PC-9 (cell line): ENCODE measurements at regions not wholly inside any gene's neighbourhood (a gene's known extent, or its start where the extent isn't known, plus 50 kb on each side); places are given as distances from the start of the nearest gene placed in this dataset.

Experiments
- BruUV-seq: library from RNA; stranded (reverse); fragments of 400-500 nt; replicated peaks from 2 replicates; lab custom pipeline; 2021; lab: Mats Ljungman, UMichigan
- CTCF ChIA-PET: fragments of 300-600 bp; sonication (Branson Sonifier 250); formaldehyde crosslinking; loops from one replicate; lab custom pipeline; 2022; ENCODE audit warnings: antibody characterized with exemption; lab: Charles Lee
- POLR2A ChIA-PET: fragments of 300-600 bp; sonication (Branson Sonifier 250); formaldehyde crosslinking; loops from one replicate; lab custom pipeline; 2022; ENCODE audit warnings: antibody characterized with exemption; ENCODE audit not compliant: unreplicated experiment; lab: Charles Lee
- DNase-seq, 2 experiments: peaks; one replicate each; pipeline versions ENCODE4 v3.0.0 to v3.0.0-alpha.2; 2015 to 2022; ENCODE audit warnings: mixed read lengths in 1 of 2
- H2AFZ ChIP-seq: fragments of 200-600 bp; sonication (generic); 2 replicates; pipeline ENCODE4 v1.8.1; 2017; ENCODE audit warnings: antibody characterized with exemption
- H3F3A ChIP-seq: fragments of 200-600 bp; sonication (generic); 2 replicates; pipeline ENCODE4 v1.8.1; 2017; ENCODE audit warnings: antibody characterized with exemption, mild to moderate bottlenecking, low read depth; ENCODE audit not compliant: insufficient read depth
- H3K27ac ChIP-seq: fragments of 200-600 bp; sonication (generic); 2 replicates; pipeline ENCODE4 v1.6.1; 2016; ENCODE audit warnings: mixed run types
- H3K27me3 ChIP-seq: fragments of 200-600 bp; sonication (generic); 2 replicates; pipeline ENCODE4 v1.6.1; 2016; ENCODE audit warnings: low read depth, mixed run types; ENCODE audit not compliant: insufficient read depth
- H3K36me3 ChIP-seq: fragments of 200-600 bp; sonication (generic); 2 replicates; pipeline ENCODE4 v1.6.1; 2016; ENCODE audit warnings: low read depth, mixed run types
- H3K4me1 ChIP-seq: fragments of 200-600 bp; sonication (generic); replicated peaks from 2 replicates; pipeline ENCODE4 v1.6.1; 2016; ENCODE audit warnings: mixed run types; ENCODE audit not compliant: insufficient read depth
- H3K4me2 ChIP-seq: fragments of 200-600 bp; sonication (generic); 2 replicates; pipeline ENCODE4 v1.6.1; 2017; ENCODE audit warnings: mixed run types
- H3K4me3 ChIP-seq: fragments of 200-600 bp; sonication (generic); 2 replicates; pipeline ENCODE4 v1.6.1; 2016; ENCODE audit warnings: mixed run types
- H3K79me2 ChIP-seq: fragments of 200-600 bp; sonication (generic); 2 replicates; pipeline ENCODE4 v1.6.1; 2017; ENCODE audit warnings: low read depth, mixed run types
- H3K9me2 ChIP-seq: fragments of 200-600 bp; sonication (generic); 2 replicates; pipeline ENCODE4 v1.8.1; 2017; ENCODE audit warnings: mild to moderate bottlenecking; ENCODE audit not compliant: insufficient read depth
- H3K9me3 ChIP-seq: fragments of 200-600 bp; sonication (generic); 2 replicates; pipeline ENCODE4 v1.8.1; 2016; ENCODE audit warnings: low read depth; ENCODE audit not compliant: insufficient read depth
- H4K20me1 ChIP-seq: fragments of 200-600 bp; sonication (generic); 2 replicates; pipeline ENCODE4 v1.8.1; 2017; ENCODE audit not compliant: insufficient read depth
- CTCF ChIP-seq: fragments of 200-600 bp; sonication (generic); conservative IDR thresholded peaks from 2 replicates; pipeline ENCODE4 v1.6.1; 2017; ENCODE audit warnings: mixed run types, antibody characterized with exemption, mild to moderate bottlenecking, moderate library complexity
- EZH2 ChIP-seq: fragments of 200-600 bp; sonication (generic); IDR thresholded peaks from 2 replicates; pipeline ENCODE4 v1.8.0; 2017; ENCODE audit warnings: antibody characterized with exemption, low read depth
- intact Hi-C: fragments of 100-400 bp; cut with micrococcal nuclease; formaldehyde crosslinking; loops from one replicate; pipeline ENCODE4 v1.10.0; 2022; ENCODE audit not compliant: unreplicated experiment

GRCh38 chr5:162377895-162378294 lies 310.3 kb downstream of the GABRG2 start:
- no peaks in the 10 kb centered on the region for H3K27me3 ChIP-seq
- no peaks in the 10 kb centered on the region for H3K79me2 ChIP-seq
- TF ChIP-seq EZH2 = no peak
- no peak for TF ChIP-seq CTCF
- H3K9me3 ChIP-seq = no peaks in the 10 kb centered on the region
- no peaks in the 10 kb centered on the region for H3K4me1 ChIP-seq
- intact Hi-C loops = no loop called here
- H3F3A ChIP-seq = no peaks in the 10 kb centered on the region
- ChIA-PET CTCF (no interaction called here), POLR2A (no interaction called here)
- no peaks in the 10 kb centered on the region for H3K9me2 ChIP-seq
- H3K27ac ChIP-seq = no peak overlapping the region
- no peak for DNase-seq
- no peak overlapping the region for H3K4me2 ChIP-seq
- no peak overlapping the region for H3K4me3 ChIP-seq
- BruUV-seq = no TSS peak
- no peaks in the 10 kb centered on the region for H3K36me3 ChIP-seq
- H4K20me1 ChIP-seq = no peaks in the 10 kb centered on the region
- no peak overlapping the region for H2AFZ ChIP-seq

GRCh38 chr5:162382839-162383238 lies 315.3 kb downstream of the GABRG2 start:
- Histone ChIP-seq H3K4me2 (no peak overlapping the region), H2AFZ (no peak overlapping the region), H3K4me3 (no peak overlapping the region), H4K20me1 (no peaks in the 10 kb centered on the region), H3K4me1 (no peaks in the 10 kb centered on the region), H3K36me3 (no peaks in the 10 kb centered on the region), H3F3A (no peaks in the 10 kb centered on the region), H3K9me3 (no peaks in the 10 kb centered on the region), H3K27ac (no peak overlapping the region), H3K9me2 (no peaks in the 10 kb centered on the region), H3K27me3 (no peaks in the 10 kb centered on the region), H3K79me2 (no peaks in the 10 kb centered on the region)
- BruUV-seq = no TSS peak
- CTCF ChIA-PET = no interaction called here
- no peak for DNase-seq
- TF ChIP-seq CTCF = no peak
- no peak for TF ChIP-seq EZH2
- intact Hi-C loops = no loop called here
- POLR2A ChIA-PET = no interaction called here

- Histone ChIP-seq H4K20me1 (no peaks in the 10 kb centered on the region), H3K79me2 (no peaks in the 10 kb centered on the region), H3K4me2 (no peak overlapping the region), H3K27me3 (no peaks in the 10 kb centered on the region), H3K27ac (no peak overlapping the region), H3K36me3 (no peaks in the 10 kb centered on the region), H3K4me1 (no peaks in the 10 kb centered on the region), H3K4me3 (no peak overlapping the region), H3F3A (no peaks in the 10 kb centered on the region), H2AFZ (no peak overlapping the region), H3K9me3 (no peaks in the 10 kb centered on the region), H3K9me2 (no peaks in the 10 kb centered on the region)
- intact Hi-C loops = no loop called here
- ChIA-PET CTCF (no interaction called here), POLR2A (no interaction called here)
- no peak for DNase-seq
- TF ChIP-seq CTCF = no peak
- TF ChIP-seq EZH2 = no peak
- BruUV-seq = no TSS peak
These were observed 316.7 kb downstream of the GABRG2 start for GRCh38 chr5:162384225-162384624.
